ENCODE measurements at regions not wholly inside any gene's neighbourhood (a gene's known extent, or its start where the extent isn't known, plus 50 kb on each side); places are given as distances from the start of the nearest gene placed in this dataset.
"Not testable (repeated sequence)": the region's sequence is repeated elsewhere in the genome, so short reads cannot be mapped to it uniquely, and the experiment has no call there.

DNA sequence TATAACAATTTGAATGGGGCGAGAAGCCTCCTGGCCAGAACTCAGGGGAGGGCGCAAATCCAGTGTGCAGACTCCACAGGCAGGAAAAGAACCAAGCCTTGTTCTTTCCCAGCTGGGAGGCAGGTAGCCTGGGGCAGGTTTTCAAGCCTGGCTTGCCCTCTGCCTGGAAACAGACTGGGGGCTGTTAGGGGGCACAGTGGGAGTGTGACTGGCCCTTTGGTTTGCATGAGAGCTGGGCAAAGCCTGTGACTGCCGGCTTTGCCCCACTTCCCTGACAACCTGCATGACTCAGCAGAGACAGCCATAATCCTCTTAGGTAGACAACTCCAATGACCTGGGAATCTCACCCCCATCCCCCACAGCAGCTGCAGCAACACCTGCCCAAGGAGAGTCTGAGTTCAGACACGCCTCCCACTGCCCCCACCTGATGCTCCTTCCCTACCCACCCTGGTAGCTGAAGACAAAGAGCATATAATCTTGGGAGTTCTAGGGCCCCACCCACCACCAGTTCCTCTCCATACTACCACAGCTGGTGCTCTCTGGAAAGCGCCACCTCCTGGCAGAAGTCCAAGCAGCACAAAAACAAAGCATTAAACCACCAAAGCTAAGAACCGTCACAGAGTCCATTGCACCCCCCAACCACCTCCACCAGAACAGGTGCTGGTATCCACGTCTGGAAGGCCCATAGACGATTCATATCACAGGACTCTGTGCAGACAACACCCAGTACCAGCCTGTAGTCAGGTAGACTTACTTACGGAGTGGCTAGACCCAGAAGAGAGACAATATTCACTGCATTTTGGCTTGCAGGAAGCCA lies 402.5 kb downstream of the STK39 start:
- no peak for DNase-seq (ENCODE audit: low read depth in 4 of 4, low spot score in 3 of 4)

- DNase-seq (ENCODE audit: low read depth in 4 of 4, low spot score in 3 of 4), result no peak
Observed at GRCh38 chr2:167843657-167844056, 403.7 kb downstream of the STK39 start.

- no peak for DNase-seq (ENCODE audit: low read depth in 4 of 4, low spot score in 3 of 4)
Observed at GRCh38 chr2:167843217-167843616, 404.2 kb downstream of the STK39 start.

- no peak for DNase-seq (ENCODE audit: low read depth in 4 of 4, low spot score in 3 of 4)
Observed at GRCh38 chr2:167842047-167842446, 405.3 kb downstream of the STK39 start.

- DNase-seq (ENCODE audit: low read depth in 4 of 4, low spot score in 3 of 4), result not testable (repeated sequence)
Observed at GRCh38 chr2:167835290-167835689, 412.1 kb downstream of the STK39 start.

DNA sequence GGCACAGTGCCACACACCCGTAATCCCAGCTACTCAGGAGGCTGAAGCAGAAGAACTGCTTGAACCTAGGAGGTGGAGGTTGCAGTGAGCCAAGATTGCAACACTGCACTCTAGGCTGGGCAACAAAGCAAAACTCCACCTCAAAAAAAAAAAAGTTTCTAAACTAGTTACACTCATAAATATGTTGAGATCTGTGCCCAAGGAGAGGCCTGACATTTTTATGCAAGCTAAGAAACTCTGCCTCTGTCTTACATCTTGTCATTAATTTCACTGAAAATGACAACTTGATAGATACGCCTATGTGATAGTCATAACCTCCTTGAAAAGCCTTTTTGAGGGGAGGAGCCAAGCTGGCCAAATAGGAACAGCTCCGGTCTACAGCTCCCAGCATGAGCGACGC lies 412.7 kb downstream of the STK39 start:
- DNase-seq (ENCODE audit: low read depth in 4 of 4, low spot score in 3 of 4), result no peak

DNA sequence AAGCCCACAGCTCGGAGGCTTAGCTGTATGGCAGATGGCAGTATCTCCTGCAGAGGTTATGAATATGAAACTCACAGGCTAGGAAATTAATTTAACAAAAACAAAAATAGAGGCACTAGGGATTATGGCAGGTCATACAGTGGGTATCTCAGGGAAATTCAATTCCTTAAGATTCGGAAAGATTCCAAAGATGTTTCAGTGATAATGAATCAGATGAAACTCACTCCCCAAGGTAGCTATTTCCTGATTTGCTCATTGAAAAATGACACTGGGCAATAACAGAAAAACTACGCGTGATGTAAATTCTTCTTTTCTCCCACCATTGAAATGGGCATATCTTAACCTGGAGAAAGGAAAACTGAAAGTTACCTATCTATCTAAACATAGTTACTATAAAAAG lies 414.1 kb downstream of the STK39 start:
- no peak for DNase-seq (ENCODE audit: low read depth in 4 of 4, low spot score in 3 of 4)

DNA sequence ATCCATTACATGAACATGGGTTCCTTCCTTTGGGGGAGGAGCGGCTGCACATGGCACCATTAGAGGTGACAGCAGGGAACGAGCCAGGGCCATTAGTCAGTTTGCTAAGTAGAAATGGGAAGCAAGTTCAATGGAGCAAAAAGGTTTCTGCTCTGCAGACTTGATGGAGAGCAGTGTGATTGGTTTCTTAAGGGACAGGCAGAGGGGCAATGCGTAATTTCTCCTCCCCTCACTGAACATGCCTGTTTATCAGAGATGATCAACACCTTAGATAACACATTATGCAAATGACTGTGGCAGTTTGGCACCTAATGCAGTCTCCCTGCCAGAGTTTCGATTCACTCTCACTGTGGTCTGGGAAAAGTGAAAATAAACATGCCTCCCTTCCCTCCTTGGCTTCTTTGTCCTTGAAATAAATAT lies 414.5 kb downstream of the STK39 start:
- DNase-seq (ENCODE audit: low read depth in 4 of 4, low spot score in 3 of 4), result no peak

DNA sequence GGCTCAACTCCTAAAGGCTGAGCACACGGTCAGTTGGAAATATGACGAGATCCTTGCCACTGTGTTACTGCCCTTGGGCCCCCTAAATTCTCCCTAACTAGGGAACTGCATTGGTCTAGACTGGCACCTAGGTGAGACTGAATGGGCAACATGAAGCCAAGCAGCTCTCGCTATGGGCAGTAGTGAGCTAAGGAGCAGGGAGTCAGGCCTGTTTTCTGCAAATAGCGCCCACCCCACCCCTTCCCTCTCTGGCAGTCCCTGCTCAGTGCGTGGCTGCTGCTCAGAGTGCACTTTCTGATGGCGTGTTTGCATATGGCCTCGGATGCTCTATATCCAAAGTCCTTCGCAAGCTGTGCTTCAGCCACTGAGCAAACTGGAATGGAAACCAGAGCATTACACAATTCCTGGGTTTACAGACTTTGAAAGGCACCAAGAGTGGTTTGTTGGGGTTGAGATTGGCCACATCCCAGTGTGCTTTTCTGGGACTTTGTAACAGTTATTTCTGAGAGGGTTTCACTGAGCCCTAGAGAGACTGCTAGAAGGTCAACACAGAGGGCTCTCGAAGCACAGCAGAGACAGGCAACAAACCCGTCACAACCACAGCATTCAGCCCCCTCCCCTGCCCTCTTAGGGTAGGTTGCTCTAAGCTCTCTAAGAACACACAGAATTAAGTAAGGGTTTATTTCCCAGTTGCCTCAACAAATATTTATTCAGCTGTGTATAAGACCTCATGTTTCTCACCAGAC lies 419.9 kb downstream of the STK39 start:
- DNase-seq (ENCODE audit: low read depth in 4 of 4, low spot score in 3 of 4), result no peak

DNA sequence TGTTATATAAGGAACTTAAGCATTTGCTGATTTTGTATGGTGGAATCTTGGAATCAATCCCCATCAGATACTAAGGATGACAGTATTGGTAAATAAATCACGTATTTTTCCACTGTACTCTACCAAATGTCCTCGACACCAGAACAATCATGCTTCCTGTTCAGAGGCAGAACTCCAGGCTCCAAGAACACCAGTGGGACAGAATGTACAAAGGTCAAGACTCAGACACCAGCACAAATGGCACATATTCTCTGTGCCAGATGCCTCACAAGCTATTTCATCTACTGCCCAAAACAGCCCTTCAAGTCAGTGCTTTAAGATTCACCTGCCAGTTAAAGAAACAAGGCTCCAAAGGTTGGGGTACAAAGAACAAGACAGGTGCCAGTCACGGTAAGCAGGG lies 420.5 kb downstream of the STK39 start:
- DNase-seq (ENCODE audit: low read depth in 4 of 4, low spot score in 3 of 4), result no peak

DNA sequence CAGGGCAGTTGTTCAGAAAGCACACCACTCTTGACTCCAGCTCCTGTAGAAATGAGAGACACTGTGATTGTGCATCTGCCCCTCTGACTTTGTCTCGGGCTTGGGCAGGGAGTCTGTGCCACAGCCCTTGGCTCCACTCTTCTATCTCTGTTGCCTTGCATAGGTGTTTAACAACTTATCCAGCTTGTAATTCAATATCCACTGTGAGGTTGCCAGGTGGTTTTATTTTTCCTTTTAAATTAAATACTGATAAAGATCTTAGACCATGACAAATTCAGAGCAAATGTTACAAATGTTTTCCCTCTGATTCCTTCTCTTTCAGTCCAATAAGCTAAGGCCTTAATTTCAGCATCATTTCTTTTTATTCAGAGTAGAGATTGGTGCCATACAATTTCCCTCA lies 421.7 kb downstream of the STK39 start:
- no peak for DNase-seq (ENCODE audit: low read depth in 4 of 4, low spot score in 3 of 4)

DNA sequence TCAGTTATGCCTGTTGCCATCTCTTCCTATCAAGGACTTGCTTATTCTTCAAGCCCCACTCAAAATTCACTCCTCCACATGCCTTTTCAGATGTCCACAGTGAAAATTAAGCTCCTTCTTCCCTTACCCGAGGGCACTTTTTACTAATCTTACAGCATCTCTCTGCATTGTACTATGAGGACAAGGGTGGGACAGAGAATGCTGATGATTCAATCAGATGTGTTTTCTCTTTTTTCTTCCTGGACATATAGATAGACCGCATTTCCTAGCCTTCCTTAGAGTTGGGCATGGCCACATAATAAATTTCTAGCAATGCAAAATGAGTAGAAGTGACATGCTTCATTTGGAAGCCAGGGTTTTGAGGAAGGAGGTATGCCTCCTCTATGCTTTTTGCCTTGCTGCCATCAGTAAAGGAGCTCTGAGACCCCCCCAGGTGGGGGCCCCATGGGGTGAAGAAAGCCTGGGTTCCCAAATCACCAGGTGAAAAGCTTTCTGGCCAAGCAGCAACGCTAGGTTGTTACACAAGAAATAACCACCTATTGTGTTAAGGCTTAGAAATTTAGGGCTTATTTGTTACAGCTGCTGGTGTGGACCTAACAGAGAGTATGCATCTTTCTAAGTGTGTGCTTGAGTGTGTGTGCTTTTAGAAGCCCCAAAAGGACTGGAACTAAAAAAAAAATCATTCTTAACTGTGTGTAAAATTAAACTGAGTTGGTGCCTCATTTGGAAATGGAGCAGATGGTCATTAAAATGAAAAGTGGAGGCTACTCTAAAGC lies 424.5 kb downstream of the STK39 start:
- DNase-seq (ENCODE audit: low read depth in 4 of 4, low spot score in 3 of 4), result no peak

- DNase-seq (ENCODE audit: low read depth in 4 of 4, low spot score in 3 of 4), result no peak
Observed at GRCh38 chr2:167820488-167820887, 426.9 kb downstream of the STK39 start.

DNA sequence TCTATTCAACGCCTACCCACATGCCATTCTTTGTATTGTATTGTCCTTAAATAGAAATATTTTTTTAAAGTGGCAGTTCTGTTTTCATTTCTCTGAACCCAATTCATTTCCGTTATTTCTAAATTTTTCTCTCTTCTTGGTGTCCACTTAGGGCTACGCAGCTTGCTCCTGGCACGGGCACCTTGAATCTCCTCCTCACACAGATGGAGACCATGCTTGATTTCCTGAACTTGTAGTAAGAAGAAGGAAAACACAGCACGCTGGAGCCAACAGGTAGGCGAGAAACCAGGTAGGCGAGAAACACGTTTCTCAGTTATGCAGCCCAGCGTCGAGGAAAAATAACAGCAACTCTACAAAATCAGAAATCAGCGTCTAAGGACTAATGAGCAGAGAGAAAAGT lies 428.9 kb downstream of the STK39 start:
- DNase-seq (ENCODE audit: low read depth in 4 of 4, low spot score in 3 of 4), result no peak

DNA sequence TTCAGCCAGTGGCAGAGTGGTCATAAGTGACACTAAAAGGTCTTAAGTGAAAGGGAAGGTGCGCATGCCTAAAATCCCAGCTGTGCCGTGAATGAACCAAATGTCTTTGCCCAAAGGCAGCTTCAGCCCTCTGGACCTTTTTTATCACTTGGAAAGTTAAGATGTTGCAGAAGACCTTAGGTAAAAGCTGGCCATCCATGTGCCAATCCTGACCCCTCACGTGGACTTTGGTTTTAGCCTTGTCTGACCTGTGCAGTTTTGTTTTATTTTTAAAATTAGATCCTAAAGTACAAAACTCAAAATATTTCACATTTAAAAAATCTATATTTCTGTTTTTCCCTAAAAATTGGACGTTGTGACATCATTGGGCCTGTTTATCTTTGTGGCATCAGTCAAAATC lies 429.5 kb downstream of the STK39 start:
- no peak for DNase-seq (ENCODE audit: low read depth in 4 of 4, low spot score in 3 of 4)

DNA sequence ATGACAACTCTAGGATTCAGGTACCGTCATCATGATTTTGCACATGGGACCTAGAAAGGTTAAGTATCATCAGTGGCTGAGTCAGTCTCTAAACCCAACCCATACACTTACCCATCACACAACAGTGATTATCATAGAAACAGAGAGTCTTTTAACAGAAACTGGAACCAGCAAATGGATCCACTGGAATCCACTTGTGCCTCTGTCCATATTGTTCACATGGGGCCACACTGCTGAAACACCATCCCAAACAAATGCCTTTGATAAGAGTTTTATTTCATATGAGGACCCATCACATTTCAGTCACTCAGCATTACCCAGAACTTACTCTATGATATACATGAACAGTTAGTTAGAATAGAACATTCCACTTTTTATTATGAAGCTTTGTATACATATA lies 430.0 kb downstream of the STK39 start:
- DNase-seq (ENCODE audit: low read depth in 4 of 4, low spot score in 3 of 4), result no peak

DNA sequence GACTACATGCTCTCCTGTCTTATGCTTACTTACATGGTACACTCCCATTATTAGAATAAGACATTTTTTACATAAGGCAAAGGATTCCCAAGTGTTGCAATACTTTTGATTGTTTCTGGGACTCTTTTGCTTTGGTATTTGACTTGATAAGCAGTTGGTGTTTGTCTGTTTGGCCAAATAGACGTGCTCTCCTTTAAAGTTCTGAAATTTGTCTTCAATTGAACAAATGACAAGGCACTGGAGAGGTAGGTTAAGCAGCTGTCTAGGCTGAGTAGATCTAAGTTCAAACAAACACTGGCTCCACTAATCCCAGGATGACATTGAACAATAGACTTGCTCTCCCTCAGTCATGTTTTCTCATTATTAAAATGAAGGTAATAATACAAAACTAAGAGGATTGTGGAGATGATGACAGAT lies 430.5 kb downstream of the STK39 start:
- DNase-seq (ENCODE audit: low read depth in 4 of 4, low spot score in 3 of 4), result no peak

- no peak for DNase-seq (ENCODE audit: low read depth in 4 of 4, low spot score in 3 of 4)
Observed at GRCh38 chr2:167814881-167815718, 432.3 kb downstream of the STK39 start.

GRCh38 chr2:167814482-167814880 lies 432.9 kb downstream of the STK39 start:
- not testable (repeated sequence) for DNase-seq (ENCODE audit: low read depth in 4 of 4, low spot score in 3 of 4)

DNA sequence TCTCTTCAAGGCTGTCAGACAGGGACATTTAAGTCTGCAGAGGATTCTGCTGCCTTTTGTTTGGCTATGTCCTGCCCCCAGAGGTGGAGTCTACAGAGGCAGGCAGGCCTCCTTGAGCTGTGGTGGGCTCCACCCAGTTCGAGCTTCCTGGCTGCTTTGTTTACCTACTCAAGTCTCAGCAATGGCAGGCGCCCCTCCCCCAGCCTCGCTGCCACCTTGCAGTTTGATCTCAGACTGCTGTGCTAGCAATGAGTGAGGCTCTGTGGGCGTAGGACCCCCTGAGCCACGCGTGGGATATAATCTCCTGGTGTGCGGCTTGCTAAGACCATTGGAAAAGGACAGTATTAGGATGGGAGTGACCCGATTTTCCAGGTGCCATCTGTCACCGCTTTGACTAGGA lies 437.6 kb downstream of the STK39 start:
- DNase-seq (ENCODE audit: low read depth in 4 of 4, low spot score in 3 of 4), result not testable (repeated sequence)
